Suprapubic skin (tissue), 3 donors: ENCODE measurements at regions not wholly inside any gene's neighbourhood (a gene's known extent, or its start where the extent isn't known, plus 50 kb on each side); places are given as distances from the start of the nearest gene placed in this dataset.

Experiments
- CTCF ChIP-seq, 2 donors: fragments of 200-600 bp in 1 of 2; fragments of 450-650 bp in 1 of 2; sonication (generic) in 1 of 2; IDR thresholded peaks; one replicate each; pipeline ENCODE4 v1.5.1; 2016 to 2019; ENCODE audit warnings: antibody characterized with exemption in 2 of 2, mild to moderate bottlenecking in 1 of 2, moderate library complexity in 1 of 2
- POLR2A ChIP-seq, 2 donors: fragments of 450-650 bp; IDR thresholded peaks; one replicate each; pipeline ENCODE4 v1.6.1; 2017; ENCODE audit warnings: antibody characterized with exemption in 2 of 2, mild to moderate bottlenecking in 2 of 2, moderate library complexity in 2 of 2

- TF ChIP-seq CTCF (IDR thresholded peaks at IDR 0.05) (no peak), POLR2A (IDR thresholded peaks at IDR 0.05) (no peak)
These were observed 79.0 kb downstream of the LINGO1 start for GRCh38 chr15:77553695-77554094.
